ENCODE measurements at regions not wholly inside any gene's neighbourhood (a gene's known extent, or its start where the extent isn't known, plus 50 kb on each side); places are given as distances from the start of the nearest gene placed in this dataset.
"Not testable (repeated sequence)": the region's sequence is repeated elsewhere in the genome, so short reads cannot be mapped to it uniquely, and the experiment has no call there.

DNA sequence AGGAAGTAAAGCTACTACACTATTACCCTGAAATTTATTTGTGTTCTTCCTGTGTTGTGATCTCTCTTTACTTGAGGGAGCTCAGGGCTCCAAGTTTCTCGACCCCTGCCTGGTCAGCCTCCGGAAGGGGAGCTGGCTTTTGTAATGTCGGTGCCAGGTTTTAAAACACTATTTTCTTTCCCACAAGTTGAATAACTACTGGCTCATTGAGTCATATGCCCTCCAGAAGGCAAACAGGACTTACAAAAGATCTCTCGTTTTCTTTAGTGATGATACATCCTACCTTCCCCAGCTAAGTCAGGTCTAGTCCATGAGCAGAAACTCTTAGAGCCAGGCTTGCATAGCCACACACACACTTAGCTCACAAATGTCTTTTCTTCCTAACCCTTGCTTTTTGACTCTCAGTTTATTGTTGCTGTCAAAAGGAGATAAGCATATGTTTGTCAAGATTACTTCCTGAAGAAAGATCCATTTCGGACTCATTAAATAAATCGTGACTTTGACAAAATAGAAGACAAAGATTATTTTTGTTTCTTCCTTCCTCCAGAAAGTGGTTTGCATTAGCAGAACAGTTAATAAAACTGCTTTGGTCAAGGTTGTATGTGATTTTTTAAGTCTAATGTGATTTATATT is 209.8 kb upstream of the FLRT2 start:
- no peak for DNase-seq

DNA sequence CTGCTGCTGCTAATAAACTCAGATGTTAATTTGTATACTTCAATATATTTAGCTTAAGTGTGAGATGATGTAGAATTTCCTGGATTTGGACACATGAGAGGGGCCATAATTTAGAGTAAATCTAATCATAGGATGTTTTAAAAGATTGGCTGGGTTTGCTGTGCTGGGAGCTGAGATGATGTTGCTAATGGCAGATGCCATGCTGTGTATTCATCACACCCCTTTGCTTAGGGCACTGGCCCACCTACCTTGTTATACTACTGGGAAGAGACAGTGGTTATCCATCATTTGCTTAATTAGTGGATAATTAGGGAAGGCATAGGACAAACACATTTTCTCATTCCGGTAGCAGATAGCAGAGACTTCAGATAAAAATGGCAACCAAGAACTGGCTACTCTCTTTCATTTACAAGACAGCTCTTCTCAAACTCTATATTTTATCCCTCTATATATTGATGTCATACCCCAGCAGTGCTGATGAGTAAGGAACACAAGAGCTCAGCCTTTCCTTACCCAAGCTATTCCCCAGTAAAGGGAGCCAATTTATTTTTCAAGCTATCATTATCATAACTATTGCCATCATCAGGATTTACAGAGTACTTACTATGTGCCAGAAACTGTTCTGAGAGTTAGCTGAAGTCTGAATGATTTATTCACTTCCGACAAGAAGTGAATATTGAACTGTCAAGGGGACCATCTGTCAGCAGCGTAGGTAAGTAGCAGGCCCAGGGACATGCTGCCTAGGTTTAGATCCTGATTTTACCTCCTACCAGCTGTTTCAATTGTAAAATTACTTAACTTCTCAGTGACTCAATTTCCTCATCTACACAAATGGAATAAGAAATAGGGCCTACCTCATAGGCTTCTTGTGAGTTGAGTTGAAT is 204.6 kb upstream of the FLRT2 start:
- DNase-seq = no peak

DNA sequence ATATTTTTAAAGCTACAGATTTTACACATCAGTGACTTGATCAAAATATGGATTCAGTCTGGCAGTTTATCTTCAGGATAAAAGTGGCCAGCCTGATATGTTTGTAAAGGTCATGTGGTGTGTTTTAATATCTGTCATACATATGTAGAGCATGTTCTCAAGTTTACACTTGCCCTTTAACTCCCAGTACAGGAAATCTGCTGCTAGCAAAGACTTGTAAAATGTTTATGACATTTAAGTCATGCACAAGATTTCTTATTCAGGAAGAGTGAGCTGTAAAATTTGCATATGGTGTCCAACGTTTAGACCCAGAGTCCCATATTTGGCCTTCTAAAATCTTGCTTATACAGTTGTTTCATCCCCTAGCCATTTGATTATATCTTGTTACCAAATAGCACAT is 197.5 kb upstream of the FLRT2 start:
- no peak for DNase-seq

DNA sequence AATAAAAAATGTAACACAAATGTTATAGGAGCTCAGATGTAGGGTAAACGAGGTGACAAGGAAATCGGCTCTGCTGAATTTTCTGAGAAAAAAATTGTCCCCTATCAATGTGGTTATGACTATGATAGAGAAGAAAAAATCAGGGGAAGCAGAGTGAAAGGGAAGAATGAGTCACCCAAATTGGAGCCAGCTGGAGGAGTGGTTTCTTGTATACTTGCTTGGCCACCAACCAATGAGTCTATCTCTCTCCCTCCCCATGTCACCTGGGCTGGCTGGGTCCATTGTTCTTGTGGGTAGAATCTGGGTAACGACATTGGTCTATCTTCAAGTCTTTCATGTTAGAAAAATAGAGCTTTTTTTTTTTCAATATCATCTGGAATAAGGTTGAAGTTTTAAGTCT is 196.6 kb upstream of the FLRT2 start:
- no peak for DNase-seq

DNA sequence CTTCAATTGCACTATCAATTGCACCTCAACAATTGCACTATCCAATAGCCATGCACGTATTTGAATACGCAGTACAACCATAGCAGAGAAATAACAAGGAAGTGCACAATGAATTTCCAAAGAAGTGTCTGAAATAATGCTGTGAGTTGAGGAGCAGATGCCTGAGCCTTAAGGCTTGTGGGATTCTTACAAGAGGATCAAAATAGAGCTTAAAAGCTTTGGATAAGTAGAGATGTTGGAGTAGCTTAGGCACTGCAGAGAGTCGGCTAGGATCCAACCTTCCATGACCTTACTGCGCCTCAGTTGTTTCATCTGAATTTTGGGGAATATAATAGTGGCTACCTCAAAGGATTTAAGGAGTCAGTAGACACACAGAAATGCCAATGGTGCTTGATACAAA is 196.1 kb upstream of the FLRT2 start:
- DNase-seq = no peak

DNA sequence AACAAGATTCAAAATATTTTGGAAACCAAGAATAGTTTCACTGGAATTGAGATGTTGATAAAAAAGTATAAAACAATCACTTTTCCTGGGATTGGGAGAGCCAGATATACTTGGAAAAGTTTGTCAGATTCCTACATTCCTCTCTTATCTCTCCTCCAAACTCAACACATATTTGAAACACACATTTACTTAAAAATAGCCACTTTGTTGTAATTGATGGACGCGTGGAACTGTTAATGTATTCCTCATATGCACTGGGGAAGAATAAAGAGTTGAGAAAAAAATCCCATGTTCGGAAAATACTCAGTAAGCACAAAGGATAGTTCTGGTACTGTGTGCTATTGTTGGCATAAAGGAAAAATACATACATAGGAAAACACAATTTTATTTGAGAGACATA is 195.6 kb upstream of the FLRT2 start:
- no peak for DNase-seq

DNA sequence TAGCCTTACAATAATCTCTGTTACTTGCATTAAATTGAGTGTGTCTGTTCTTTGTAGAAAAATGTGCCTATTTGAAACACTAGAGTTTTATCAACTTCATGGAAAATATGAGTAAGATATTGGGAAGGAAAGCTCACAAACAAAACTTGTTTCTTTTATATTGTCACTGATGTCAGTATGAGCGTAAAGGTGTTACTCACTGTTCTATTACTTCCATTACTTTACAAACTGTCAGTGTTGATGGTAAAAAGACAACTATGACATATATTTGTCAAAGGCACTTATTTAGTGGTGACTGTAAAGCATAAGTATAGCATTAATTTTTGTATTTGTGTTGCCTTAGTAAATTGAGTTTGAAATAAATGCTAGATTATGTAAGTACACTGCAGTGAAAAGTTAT is 193.7 kb upstream of the FLRT2 start:
- no peak for DNase-seq

DNA sequence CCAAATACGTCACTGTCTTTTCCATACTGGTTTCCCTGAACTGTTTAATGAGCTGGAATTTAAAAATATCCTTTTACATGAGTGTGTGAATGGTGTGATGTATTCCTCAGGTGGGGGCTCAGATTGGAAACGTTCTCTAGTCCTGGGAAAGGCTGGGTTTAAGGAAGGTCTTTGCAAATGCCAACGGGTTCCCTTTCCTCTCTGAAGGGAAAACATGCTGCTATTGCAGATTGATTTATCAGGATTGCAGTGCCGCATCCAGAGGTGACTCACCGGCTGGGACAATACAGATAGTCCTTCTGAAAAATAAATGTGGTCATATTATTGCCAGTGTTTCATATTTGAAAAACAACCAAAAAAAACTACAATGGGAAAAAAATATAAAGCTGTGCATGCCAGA is 193.1 kb upstream of the FLRT2 start:
- DNase-seq = no peak

DNA sequence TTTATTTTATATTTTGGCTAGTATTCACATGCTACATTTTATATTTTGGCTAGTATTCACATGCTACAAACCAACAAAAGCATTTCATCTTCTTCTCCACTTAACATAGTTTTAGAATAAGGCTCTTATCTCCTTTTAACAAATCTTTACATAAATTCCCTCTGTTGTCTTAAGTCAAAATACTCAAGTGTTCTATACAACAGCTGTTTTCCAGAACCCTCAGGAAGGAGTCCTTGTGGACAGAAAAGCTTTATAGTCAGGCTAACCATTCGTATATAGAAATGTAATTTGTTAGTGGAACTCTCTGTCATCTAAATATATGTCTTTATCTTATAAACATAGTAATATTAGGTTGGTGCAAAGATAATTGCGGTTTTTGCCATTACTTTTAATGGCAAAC is 191.0 kb upstream of the FLRT2 start:
- DNase-seq = no peak

DNA sequence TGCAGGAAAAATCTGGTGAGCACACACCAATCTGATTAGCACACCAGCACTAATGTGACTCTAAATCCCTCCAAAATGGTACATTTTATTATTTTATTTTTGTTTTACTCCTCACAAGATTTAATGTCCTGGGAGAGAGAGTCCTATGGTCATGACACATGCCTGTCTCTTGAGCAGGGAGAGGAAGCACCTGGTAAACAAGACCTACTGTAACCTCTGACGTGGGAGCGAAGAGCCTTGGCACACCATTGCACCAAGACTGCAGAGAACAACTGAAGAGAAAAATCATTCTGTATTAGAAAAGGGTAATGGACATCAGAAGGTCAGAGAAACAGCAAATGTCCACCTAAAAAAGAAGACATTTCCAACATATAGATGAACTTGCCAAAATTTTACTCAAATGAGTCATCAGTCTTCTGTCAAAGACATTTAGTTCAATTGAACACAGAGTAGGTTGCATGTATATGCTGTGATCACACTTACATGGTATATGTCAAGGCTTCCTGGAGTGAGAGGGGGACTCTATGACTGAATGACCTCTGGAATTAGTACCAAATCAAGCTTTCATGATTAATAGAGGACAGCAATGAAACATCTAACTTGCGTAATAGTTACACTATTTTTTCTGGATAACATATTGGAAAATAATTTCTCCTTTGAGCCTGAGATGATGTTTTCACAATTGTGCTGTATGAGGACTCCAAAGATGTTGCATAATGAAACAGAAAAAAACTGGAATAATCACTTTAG is 186.9 kb upstream of the FLRT2 start:
- no peak for DNase-seq

DNA sequence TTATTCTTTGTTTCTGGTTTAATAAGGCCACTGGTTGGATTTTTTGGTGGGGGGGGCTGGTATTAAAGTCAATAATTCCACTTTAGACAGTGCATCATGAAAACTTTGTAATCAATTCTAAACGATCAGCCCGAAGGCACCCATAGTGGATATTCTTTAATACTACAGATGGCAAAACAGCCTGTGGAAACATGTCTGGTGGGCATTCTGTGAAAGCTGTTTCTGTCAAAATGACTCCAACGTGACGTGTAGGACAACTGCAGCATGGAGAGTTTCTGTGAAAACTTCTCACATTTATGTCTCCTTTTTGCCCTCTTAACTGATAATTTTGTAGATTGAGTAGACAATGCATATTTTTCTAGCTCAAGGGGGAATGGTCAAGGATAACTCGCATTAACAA is 185.8 kb upstream of the FLRT2 start:
- DNase-seq = no peak

DNA sequence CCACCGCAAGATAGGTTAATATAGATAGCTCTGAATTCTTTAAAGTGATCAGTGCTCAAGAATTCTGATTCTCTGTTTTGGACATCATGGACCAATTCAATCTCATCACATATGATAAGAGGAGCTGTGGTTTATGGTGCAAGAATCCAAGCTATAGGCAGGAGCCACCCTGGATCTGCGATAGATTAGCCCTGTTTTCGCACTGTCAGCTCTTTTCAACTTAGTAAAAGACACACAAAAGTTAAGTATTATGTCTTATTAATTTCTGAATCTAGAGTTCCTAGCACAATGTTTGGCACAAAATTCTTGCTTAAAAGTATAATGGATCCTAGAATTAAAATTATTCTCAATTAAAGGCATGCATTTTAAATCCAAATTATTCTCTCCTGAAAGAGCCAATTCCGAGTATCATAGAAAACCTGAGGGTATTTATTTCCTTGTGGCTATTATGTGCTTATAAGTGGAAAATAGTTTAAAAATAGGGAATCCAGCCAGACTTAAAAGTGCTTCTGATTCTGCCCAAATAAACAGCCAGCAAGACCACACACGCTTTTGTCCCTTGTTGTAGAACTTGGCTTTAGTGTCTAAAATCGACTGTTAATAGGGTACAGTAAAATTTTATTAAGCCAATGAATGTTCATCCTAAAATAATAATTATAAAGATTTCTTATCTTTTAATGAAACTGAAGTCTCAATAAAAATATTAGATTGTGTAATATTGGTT is 184.9 kb upstream of the FLRT2 start:
- no peak for DNase-seq

DNA sequence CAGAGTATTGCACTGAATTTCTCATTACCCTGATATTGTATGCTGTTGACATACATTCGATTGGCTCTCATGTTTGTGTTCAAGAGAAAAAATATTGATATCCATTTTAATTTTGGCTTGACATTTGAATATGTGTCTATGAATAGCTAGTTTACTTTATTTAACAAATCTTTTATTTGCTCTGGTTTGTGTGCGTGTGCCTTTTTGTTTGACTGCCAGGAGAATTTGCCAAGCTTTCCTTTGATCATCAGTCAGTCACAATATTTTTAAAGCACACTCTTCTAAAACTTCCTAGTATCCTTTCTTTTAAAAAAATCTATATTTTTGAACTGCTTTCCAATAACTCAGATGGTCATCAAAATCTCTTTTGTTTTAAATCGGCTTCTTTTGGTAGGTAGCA is 179.3 kb upstream of the FLRT2 start:
- DNase-seq = no peak

DNA sequence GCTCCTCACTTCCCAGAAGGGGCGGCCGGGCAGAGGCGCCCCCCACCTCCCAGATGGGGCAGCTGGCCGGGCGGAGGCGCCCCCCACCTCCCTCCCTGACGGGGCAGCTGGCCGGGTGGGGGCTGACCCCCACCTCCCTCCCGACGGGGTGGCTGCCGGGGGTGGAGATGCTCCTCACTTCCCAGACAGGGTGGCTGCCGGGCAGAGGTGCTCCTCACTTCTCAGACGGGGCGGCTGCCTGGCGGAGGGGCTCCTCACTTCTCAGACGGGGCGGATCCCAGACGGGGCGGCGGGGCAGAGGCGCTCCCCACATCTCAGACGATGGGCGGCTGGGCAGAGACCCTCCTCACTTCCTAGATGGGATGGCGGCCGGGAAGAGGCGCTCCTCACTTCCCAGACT is 177.4 kb upstream of the FLRT2 start:
- not testable (repeated sequence) for DNase-seq

DNA sequence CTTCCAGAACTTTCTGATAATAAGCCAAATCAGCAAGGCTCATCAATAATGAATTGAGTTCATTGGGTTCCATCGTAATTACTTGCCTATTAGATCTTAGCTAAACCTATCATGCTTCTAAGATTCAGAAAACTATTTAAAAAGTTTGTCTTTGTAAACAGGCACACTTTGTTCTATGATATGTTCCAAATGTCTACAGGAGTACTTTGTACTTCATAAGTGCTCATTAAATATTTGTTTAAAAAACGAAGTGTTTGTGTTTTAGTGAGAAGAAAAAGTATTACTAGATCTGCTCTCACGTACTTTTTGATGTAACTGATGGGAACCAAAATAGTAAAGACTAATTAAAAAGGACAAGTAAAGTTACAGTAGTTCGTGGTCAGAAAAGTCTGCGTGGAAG is 172.8 kb upstream of the FLRT2 start:
- no peak for DNase-seq

DNA sequence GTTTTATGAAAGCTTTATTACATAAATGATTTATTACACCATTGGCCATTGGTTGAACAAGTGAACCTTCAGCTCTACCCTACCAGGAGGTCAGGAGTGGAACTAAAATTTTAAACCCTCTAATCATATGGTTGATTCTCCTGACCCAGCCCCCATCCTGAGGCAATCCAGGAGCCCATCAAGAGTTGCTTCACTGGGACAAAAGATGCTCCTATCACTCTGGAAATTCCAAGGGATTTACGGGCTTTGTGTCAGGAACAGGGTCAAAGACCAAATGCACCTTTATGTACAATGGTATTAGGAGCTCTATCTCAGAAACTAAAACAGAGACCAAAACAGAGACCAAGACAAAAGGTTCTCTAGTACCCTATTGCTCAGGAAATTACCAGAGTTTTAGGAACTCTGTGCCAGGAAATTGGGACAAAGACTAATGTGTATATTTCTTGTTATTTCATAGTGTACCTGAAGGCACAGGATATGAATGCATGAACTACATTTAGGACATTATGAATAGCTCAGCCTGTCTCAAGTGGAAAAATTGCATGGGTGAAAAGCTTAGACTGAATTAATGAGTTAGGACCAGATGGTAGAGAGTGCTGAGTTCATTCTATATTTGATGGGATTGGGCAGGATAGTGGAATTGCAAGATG is 171.7 kb upstream of the FLRT2 start:
- no peak for DNase-seq

DNA sequence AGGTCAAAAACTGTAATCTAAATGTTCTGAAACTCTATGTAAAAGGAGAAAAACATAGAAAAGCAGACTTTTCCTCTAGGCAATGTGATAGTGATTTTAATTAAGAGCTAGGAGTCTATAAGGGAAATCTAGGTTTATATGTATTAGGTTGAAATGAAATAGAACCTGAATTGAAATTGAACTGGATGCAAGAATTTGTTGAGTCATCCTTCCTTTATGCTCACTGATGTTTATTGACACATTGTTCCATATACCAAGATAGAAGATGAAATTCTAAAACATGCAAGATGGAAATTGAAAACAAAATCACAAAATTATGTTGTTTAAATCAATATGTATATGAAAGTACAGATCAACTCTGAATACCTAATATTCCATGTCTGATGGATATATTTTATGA is 170.4 kb upstream of the FLRT2 start:
- DNase-seq = no peak

DNA sequence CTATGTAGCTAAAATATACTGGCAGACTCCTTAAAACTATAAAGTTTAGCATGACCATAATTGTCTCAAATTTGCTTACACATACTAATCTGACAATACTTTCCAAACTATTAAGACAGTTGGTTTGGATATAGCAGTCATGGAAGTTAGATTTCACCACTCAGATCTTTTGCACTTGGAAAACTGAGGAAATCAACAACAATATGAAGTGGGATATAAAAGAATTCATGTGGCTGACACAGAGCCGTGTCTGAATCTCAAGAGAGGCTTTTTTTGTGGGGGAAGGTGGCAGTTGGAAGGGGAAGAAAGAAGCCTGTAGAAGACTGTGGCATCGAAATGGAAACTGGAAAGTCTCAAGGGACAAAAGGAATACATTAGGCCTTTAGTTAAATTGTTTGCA is 166.6 kb upstream of the FLRT2 start:
- no peak for DNase-seq

DNA sequence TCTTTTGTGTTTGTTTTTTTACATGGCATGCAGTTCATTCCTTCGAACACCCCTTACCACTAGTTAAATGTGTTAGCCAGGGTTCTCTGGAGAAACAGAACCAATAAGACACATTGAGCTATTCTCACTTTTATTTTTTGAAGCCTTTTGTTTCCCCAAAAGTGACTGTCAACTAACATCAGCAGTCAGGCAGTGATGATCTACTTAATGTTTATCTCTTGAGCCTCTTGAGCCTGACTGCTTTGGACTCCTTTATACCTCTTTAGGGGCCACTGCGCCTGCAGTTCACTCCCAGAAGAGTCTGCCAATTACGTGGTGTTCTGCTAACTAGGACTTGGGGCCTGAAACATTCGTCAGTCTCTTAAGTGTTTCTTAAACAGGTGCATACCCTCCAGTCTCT is 163.7 kb upstream of the FLRT2 start:
- no peak for DNase-seq

DNA sequence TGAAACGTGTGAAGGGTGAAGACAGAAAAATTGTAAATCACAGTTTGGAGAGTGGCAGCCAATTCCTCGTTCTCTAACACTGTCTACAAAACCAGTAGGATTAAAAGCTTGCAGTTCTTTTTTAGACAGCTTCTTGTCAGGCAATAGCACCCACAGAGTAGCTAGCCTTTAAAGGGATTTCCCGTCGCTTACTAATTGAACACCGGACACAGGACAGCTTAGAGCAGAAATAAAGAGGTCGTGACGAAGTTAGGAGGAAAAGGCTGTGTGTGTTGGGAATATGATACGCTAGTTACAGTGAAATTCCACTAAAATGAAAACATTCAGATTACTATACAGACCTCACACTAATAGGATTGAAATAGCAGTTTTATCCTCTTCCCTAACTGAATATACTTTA is 149.1 kb upstream of the FLRT2 start:
- no peak for DNase-seq

DNA sequence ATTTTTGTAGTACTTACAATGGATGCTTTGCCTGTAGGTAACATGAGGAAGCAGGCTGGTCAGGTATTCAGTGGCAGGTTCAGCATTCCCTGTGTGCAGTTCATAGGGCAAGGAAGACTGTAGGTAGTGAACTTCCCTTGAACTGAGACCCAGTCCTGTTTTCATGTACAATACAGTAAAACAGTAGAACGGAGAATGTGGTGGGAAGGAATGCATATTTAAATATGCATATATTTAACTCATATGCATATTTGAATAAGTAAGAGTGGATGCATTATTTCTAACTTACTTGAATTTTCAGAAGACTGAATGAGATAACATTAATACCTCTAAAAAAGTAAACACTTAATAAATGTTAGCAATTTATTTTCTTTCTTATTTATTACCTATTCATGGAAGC is 147.6 kb upstream of the FLRT2 start:
- DNase-seq = no peak

DNA sequence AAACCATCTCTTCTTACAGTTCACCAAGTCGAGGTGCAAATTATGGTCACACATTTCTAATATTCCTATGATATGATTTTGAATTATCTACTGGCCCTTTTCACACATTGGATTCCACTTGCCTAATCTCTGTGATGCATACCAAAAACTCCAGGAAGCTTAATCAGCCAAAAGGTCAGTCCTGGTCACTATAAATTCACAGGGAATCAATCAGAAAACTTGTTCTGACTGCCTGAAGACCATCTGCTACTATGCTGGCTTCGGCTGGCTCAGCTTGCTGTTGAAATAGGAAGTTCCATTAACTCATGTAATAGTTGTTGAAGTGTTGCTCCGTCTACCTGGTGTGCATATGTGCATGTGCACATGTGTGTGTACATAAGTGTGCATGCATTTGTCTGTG is 142.8 kb upstream of the FLRT2 start:
- no peak for DNase-seq

DNA sequence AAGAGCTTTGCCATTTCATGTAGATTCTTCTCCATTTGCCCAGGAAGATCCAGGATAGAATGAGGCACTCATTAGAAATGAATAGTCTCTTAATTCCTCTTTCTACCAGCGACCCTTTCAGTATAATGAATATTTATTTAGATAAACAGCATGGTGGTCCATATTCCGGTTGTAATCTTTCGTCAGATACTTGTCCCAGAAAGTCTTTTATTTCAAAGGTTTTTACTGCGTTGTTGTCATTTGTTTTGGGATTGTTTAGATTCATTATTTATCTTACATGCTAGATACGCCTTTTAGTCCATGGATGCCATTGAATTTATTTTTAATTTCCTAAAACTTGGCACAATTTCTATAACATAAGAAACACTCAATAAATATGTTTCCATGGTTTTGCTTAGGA is 139.7 kb upstream of the FLRT2 start:
- DNase-seq = no peak

Data from right forelimb (tissue), 1 donor.